GM23338 (cell line): ENCODE measurements at regions not wholly inside any gene's neighbourhood (a gene's known extent, or its start where the extent isn't known, plus 50 kb on each side); places are given as distances from the start of the nearest gene placed in this dataset.

Experiments used
- ATAC-seq: fragments of 200-7000 bp; cut with Tn5 transposase; 3 replicates; pipeline ENCODE4 v1.9.1; 2020
- DNase-seq: peaks from one replicate; pipeline ENCODE4 v3.0.0-alpha.2; 2015; ENCODE audit warnings: low spot score
- H2AFZ ChIP-seq: fragments of 200-600 bp; sonication (generic); 2 replicates; pipeline ENCODE4 v1.8.0; 2016; ENCODE audit warnings: antibody characterized with exemption, mild to moderate bottlenecking, moderate library complexity
- H3F3A ChIP-seq: fragments of 200-600 bp; sonication (generic); replicated peaks from 2 replicates; pipeline ENCODE4 v1.8.0; 2017; ENCODE audit warnings: antibody characterized with exemption, mixed run types, low read depth
- H3K27ac ChIP-seq: fragments of 200-600 bp; sonication (generic); 2 replicates; pipeline ENCODE4 v1.6.1; 2016; ENCODE audit warnings: low read depth
- H3K27me3 ChIP-seq: fragments of 200-600 bp; sonication (generic); 2 replicates; pipeline ENCODE4 v1.8.0; 2016; ENCODE audit warnings: mild to moderate bottlenecking, mixed run types, moderate library complexity; ENCODE audit not compliant: insufficient read depth
- H3K36me3 ChIP-seq: fragments of 200-600 bp; sonication (generic); 2 replicates; pipeline ENCODE4 v1.8.0; 2016; ENCODE audit warnings: mild to moderate bottlenecking; ENCODE audit not compliant: insufficient read depth
- H3K4me1 ChIP-seq: fragments of 200-600 bp; sonication (generic); 2 replicates; pipeline ENCODE4 v1.8.0; 2016; ENCODE audit warnings: mild to moderate bottlenecking, moderate library complexity; ENCODE audit not compliant: insufficient read depth
- H3K4me2 ChIP-seq: fragments of 200-600 bp; sonication (generic); 2 replicates; pipeline ENCODE4 v1.7.1; 2017; ENCODE audit warnings: mixed run types
- H3K4me3 ChIP-seq: fragments of 200-600 bp; sonication (generic); 2 replicates; pipeline ENCODE4 v1.6.1; 2016; ENCODE audit warnings: mixed run types
- H3K79me2 ChIP-seq: fragments of 200-600 bp; sonication (generic); replicated peaks from 2 replicates; pipeline ENCODE4 v1.8.0; 2017; ENCODE audit warnings: mild to moderate bottlenecking; ENCODE audit not compliant: insufficient read depth
- H3K9me2 ChIP-seq: fragments of 200-600 bp; sonication (generic); 2 replicates; pipeline ENCODE4 v1.8.0; 2017; ENCODE audit not compliant: insufficient read depth
- H4K20me1 ChIP-seq: fragments of 200-600 bp; sonication (generic); replicated peaks from 2 replicates; pipeline ENCODE4 v1.8.0; 2017; ENCODE audit warnings: mild to moderate bottlenecking; ENCODE audit not compliant: insufficient read depth
- H3K27ac Mint-ChIP-seq: 2 replicates; pipeline ENCODE4 v1.8.0; 2020; ENCODE audit warnings: inconsistent platforms, mild to moderate bottlenecking, moderate library complexity, mixed read lengths
- H3K27me3 Mint-ChIP-seq: 3 replicates; pipeline ENCODE4 v1.8.0; 2022; ENCODE audit warnings: low read depth, mild to moderate bottlenecking, moderate library complexity, mixed read lengths, inconsistent platforms; ENCODE audit not compliant: insufficient read depth, poor library complexity
- H3K36me3 Mint-ChIP-seq: 3 replicates; pipeline ENCODE4 v1.8.0; 2021; ENCODE audit warnings: low read depth, mild to moderate bottlenecking, inconsistent platforms, moderate library complexity, mixed read lengths
- H3K4me1 Mint-ChIP-seq: 3 replicates; pipeline ENCODE4 v1.8.0; 2020; ENCODE audit warnings: mild to moderate bottlenecking, inconsistent platforms, mixed read lengths
- H3K4me3 Mint-ChIP-seq: 3 replicates; pipeline ENCODE4 v1.8.0; 2021; ENCODE audit warnings: moderate library complexity, mild to moderate bottlenecking, inconsistent platforms, mixed read lengths
- H3K9me3 Mint-ChIP-seq: 3 replicates; pipeline ENCODE4 v1.8.0; 2020; ENCODE audit warnings: moderate library complexity, mild to moderate bottlenecking, inconsistent platforms, mixed read lengths
- CTCF ChIP-seq, 2 experiments: fragments of 200-600 bp in 1 of 2; sonication (generic) in 1 of 2; conservative IDR thresholded peaks; 2 replicates each; pipeline versions ENCODE4 v1.5.1 to v1.6.1; 2016 to 2017; ENCODE audit warnings: antibody characterized with exemption in 2 of 2, low read depth in 2 of 2, mild to moderate bottlenecking in 2 of 2, moderate library complexity in 1 of 2
- ETS1 ChIP-seq: IDR thresholded peaks from 2 replicates; pipeline ENCODE4 v1.6.1; 2016; ENCODE audit warnings: antibody characterized with exemption
- EZH2 ChIP-seq: fragments of 200-600 bp; sonication (generic); IDR thresholded peaks from one replicate; pipeline ENCODE4 v1.8.0; 2017; ENCODE audit warnings: antibody characterized with exemption, mild to moderate bottlenecking, low read depth; ENCODE audit not compliant: unreplicated experiment
- EZH2phosphoT487 ChIP-seq: fragments of 200-600 bp; sonication (generic); IDR thresholded peaks from one replicate; pipeline ENCODE4 v1.8.1; 2018; ENCODE audit warnings: antibody characterized with exemption; ENCODE audit not compliant: unreplicated experiment
- JUNB ChIP-seq: IDR thresholded peaks from one replicate; pipeline ENCODE4 v1.6.1; 2016; ENCODE audit warnings: antibody characterized with exemption; ENCODE audit not compliant: unreplicated experiment
- NANOG ChIP-seq: IDR thresholded peaks from 2 replicates; pipeline ENCODE4 v1.6.1; 2016; ENCODE audit warnings: antibody characterized with exemption, borderline replicate concordance
- POLR2AphosphoS5 ChIP-seq: IDR thresholded peaks from 2 replicates; pipeline ENCODE4 v1.6.1; 2016; ENCODE audit warnings: antibody characterized with exemption, low read depth
- REST ChIP-seq: IDR thresholded peaks from one replicate; pipeline ENCODE4 v1.6.1; 2018; ENCODE audit warnings: antibody characterized with exemption; ENCODE audit not compliant: unreplicated experiment
- STAT1 ChIP-seq: IDR thresholded peaks from one replicate; pipeline ENCODE4 v1.6.1; 2016; ENCODE audit warnings: antibody characterized with exemption; ENCODE audit not compliant: unreplicated experiment
- ZNF114 ChIP-seq: fragments of 250-450 bp; sonication (Bioruptor Pico); IDR thresholded peaks from 2 replicates; pipeline ENCODE4 v1.5.0; 2020; ENCODE audit warnings: mild to moderate bottlenecking, moderate library complexity
- ZNF331 ChIP-seq: fragments of 250-450 bp; sonication (Bioruptor Pico); IDR thresholded peaks from 2 replicates; pipeline ENCODE4 v1.5.0; 2020; ENCODE audit warnings: low read depth, mild to moderate bottlenecking, moderate library complexity

GRCh38 chr5:74949976-74950375 is 83.8 kb upstream of the FAM169A start:
- H3K27ac ChIP-seq, result no peak overlapping the region
- no peaks in the 10 kb centered on the region for H3K79me2 ChIP-seq
- H3K36me3 Mint-ChIP-seq, result no peaks in the 10 kb centered on the region
- no peak overlapping the region for H3K27ac Mint-ChIP-seq
- no peak for TF ChIP-seq EZH2phosphoT487
- no peak for TF ChIP-seq EZH2
- no peak for TF ChIP-seq CTCF (conservative IDR thresholded peaks at IDR 0.05; ENCODE audit: low read depth in 2 of 2)
- TF ChIP-seq NANOG, result no peak
- TF ChIP-seq ZNF114 (CRISPR knock-in tag), result no peak
- no peak for TF ChIP-seq STAT1
- no peak for TF ChIP-seq JUNB
- no peak for TF ChIP-seq REST
- TF ChIP-seq ETS1, result no peak
- no peak for TF ChIP-seq ZNF331 (CRISPR knock-in tag)
- no peak for TF ChIP-seq POLR2AphosphoS5
- peaks cover 15% of the 10 kb centered on the region; the same call in 1 of the 2 replicates for H3K4me1 ChIP-seq
- peaks cover 11% of the 10 kb centered on the region for H3K4me1 Mint-ChIP-seq
- H2AFZ ChIP-seq, result peak overlapping the region; percentile 77; the same call in 1 of the 2 replicates
- no peaks in the 10 kb centered on the region for H3K27me3 ChIP-seq
- no peak for ATAC-seq
- no peaks in the 10 kb centered on the region for H3F3A ChIP-seq
- no peaks in the 10 kb centered on the region for H3K27me3 Mint-ChIP-seq
- no peaks in the 10 kb centered on the region for H3K9me3 Mint-ChIP-seq
- no peak overlapping the region for H3K4me3 Mint-ChIP-seq
- H3K9me2 ChIP-seq, result peaks cover 7% of the 10 kb centered on the region; the same call in 1 of the 2 replicates
- H3K4me2 ChIP-seq, result no peak overlapping the region
- H3K36me3 ChIP-seq, result no peaks in the 10 kb centered on the region
- no peaks in the 10 kb centered on the region for H4K20me1 ChIP-seq
- H3K4me3 ChIP-seq, result no peak overlapping the region
- no peak for DNase-seq
